Testis (tissue), 2 donors: ENCODE measurements at regions not wholly inside any gene's neighbourhood (a gene's known extent, or its start where the extent isn't known, plus 50 kb on each side); places are given as distances from the start of the nearest gene placed in this dataset.
"Not testable (repeated sequence)": the region's sequence is repeated elsewhere in the genome, so short reads cannot be mapped to it uniquely, and the experiment has no call there.

ENCODE experiments used
- DNase-seq: peaks from one replicate; pipeline ENCODE4 v3.0.0-alpha.2; 2019
- H3K27ac ChIP-seq, 2 donors: fragments of 200-600 bp; sonication (generic); one replicate each; pipeline ENCODE4 v1.5.1; 2019
- H3K27me3 ChIP-seq: fragments of 200-600 bp; sonication (generic); one replicate; pipeline ENCODE4 v1.5.1; 2019
- H3K36me3 ChIP-seq: fragments of 200-600 bp; sonication (generic); one replicate; pipeline ENCODE4 v1.5.1; 2017; ENCODE audit warnings: low read depth; ENCODE audit errors: missing control alignments
- H3K4me1 ChIP-seq: fragments of 200-600 bp; sonication (generic); one replicate; pipeline ENCODE4 v1.5.1; 2019
- H3K4me3 ChIP-seq, 2 donors: fragments of 200-600 bp; sonication (generic); one replicate each; pipeline ENCODE4 v1.5.1; 2017 to 2019
- H3K9me3 ChIP-seq: fragments of 200-600 bp; sonication (generic); one replicate; pipeline ENCODE4 v1.5.1; 2017
- POLR2A ChIP-seq: fragments of 450-650 bp; IDR thresholded peaks from one replicate; pipeline ENCODE4 v1.6.1; 2017; ENCODE audit warnings: antibody characterized with exemption, mild to moderate bottlenecking, moderate library complexity
- WGBS, 2 donors: methylation state at CpG; one replicate each; pipeline ENCODE4 v1.1.5; 2018; 5-methylcytosine and 5-hydroxymethylcytosine counted together
- intact Hi-C: fragments of 100-400 bp; cut with DNase I; formaldehyde crosslinking; loops from one replicate; pipeline ENCODE4 v1.15.1; 2023; ENCODE audit warnings: low total_unique reads
- TF ChIP-seq, protein P1 (sequence below), 3 experiments: fragments of 450-650 bp in 2 of 3; fragments of 200-600 bp in 1 of 3; sonication (generic) in 1 of 3; IDR thresholded peaks; one replicate each; pipeline ENCODE4 v1.5.1; 2016 to 2019; ENCODE audit warnings: antibody characterized with exemption in 3 of 3, mild to moderate bottlenecking in 2 of 3, moderate library complexity in 1 of 3

GRCh38 chr2:2581331-2582159 is 250.5 kb upstream of the MYT1L start:
- Histone ChIP-seq H3K27ac (no peak overlapping the region), H3K36me3 (no peaks in the 10 kb centered on the region), H3K4me3 (no peak overlapping the region), H3K4me1 (no peaks in the 10 kb centered on the region), H3K9me3 (no peaks in the 10 kb centered on the region), H3K27me3 (no peaks in the 10 kb centered on the region)
- no peak for DNase-seq
- 72 to 75% methylated on average over 28 of the region's 28 CpGs for WGBS, 2 donors
- intact Hi-C loops = no loop called here
- no peak for TF ChIP-seq POLR2A
- TF ChIP-seq, protein P1, sequence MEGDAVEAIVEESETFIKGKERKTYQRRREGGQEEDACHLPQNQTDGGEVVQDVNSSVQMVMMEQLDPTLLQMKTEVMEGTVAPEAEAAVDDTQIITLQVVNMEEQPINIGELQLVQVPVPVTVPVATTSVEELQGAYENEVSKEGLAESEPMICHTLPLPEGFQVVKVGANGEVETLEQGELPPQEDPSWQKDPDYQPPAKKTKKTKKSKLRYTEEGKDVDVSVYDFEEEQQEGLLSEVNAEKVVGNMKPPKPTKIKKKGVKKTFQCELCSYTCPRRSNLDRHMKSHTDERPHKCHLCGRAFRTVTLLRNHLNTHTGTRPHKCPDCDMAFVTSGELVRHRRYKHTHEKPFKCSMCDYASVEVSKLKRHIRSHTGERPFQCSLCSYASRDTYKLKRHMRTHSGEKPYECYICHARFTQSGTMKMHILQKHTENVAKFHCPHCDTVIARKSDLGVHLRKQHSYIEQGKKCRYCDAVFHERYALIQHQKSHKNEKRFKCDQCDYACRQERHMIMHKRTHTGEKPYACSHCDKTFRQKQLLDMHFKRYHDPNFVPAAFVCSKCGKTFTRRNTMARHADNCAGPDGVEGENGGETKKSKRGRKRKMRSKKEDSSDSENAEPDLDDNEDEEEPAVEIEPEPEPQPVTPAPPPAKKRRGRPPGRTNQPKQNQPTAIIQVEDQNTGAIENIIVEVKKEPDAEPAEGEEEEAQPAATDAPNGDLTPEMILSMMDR (IDR thresholded peaks at IDR 0.05) = no peak

- DNase-seq, H3K27ac ChIP-seq: not testable (repeated sequence)
- WGBS, 2 donors = 82 to 90% methylated on average over 11 to 19 of the region's 19 CpGs
Measured at GRCh38 chr2:2580841-2581240, 249.8 kb upstream of the MYT1L start.

DNA sequence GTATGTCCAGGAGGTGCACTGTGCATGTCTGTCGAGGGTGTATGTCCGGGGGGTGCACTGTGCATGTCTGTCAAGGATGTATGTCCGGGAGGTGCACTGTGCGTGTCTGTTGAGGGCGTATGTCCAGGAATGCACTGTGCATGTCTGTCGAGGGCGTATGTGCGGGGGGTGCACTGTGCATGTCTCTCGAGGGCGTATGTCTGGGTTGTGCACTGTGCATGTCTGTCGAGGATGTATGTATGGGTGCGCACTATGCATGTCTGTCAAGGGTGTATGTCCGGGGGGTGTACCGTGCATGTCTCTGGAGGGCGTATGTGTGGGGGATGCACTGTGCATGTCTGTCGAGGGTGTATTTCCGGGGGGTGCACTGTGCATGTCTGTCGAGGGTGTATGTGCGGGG is 249.3 kb upstream of the MYT1L start:
- TF ChIP-seq, protein P1 (IDR thresholded peaks at IDR 0.05) = no peak
- no peak for TF ChIP-seq POLR2A
- Histone ChIP-seq H3K36me3 (no peaks in the 10 kb centered on the region), H3K4me1 (no peaks in the 10 kb centered on the region), H3K4me3 (no peak overlapping the region), H3K27ac (no peak overlapping the region), H3K9me3 (no peaks in the 10 kb centered on the region), H3K27me3 (no peaks in the 10 kb centered on the region)
- WGBS, 2 donors = 77% methylated on average over 14 to 19 of the region's 19 CpGs
- no peak for DNase-seq
- intact Hi-C loops = no loop called here

More at GRCh38 chr2:2580841-2581240, 249.8 kb upstream of the MYT1L start:
- H3K4me1 ChIP-seq, intact Hi-C loops, H3K36me3 ChIP-seq, H3K4me3 ChIP-seq, H3K27me3 ChIP-seq, H3K9me3 ChIP-seq: not testable (repeated sequence)

GRCh38 chr2:2579814-2580213 is 248.7 kb upstream of the MYT1L start:
- Histone ChIP-seq H3K27ac (no peak overlapping the region), H3K4me1 (no peaks in the 10 kb centered on the region), H3K9me3 (no peaks in the 10 kb centered on the region), H3K4me3 (no peak overlapping the region), H3K27me3 (no peaks in the 10 kb centered on the region), H3K36me3 (no peaks in the 10 kb centered on the region)
- intact Hi-C loops = no loop called here
- DNase-seq = no peak
- 78 to 81% methylated on average over 8 of the region's 8 CpGs for WGBS, 2 donors
- no peak for TF ChIP-seq POLR2A
- TF ChIP-seq, protein P1 (IDR thresholded peaks at IDR 0.05) = no peak

GRCh38 chr2:2577407-2577831 is 246.3 kb upstream of the MYT1L start:
- DNase-seq = no peak
- 83 to 87% methylated on average over 17 of the region's 17 CpGs for WGBS, 2 donors
- Histone ChIP-seq H3K4me3 (no peak overlapping the region), H3K36me3 (no peaks in the 10 kb centered on the region), H3K27me3 (no peaks in the 10 kb centered on the region), H3K27ac (no peak overlapping the region), H3K4me1 (no peaks in the 10 kb centered on the region), H3K9me3 (no peaks in the 10 kb centered on the region)
- TF ChIP-seq POLR2A = no peak
- TF ChIP-seq, protein P1 (IDR thresholded peaks at IDR 0.05) = no peak
- intact Hi-C loops = no loop called here
